IPS-18c (cell line): ENCODE measurements at regions not wholly inside any gene's neighbourhood (a gene's known extent, or its start where the extent isn't known, plus 50 kb on each side); places are given as distances from the start of the nearest gene placed in this dataset.
A peak's percentile ranks its signal among the peaks of the same experiment; 100 is the strongest.
"Not testable (repeated sequence)": the region's sequence is repeated elsewhere in the genome, so short reads cannot be mapped to it uniquely, and the experiment has no call there.

Experiments
- H3K4me3 ChIP-seq: 2 replicates; pipeline ENCODE4 v1.7.0; 2013; ENCODE audit warnings: low read depth, mild to moderate bottlenecking, low read length, moderate library complexity; ENCODE audit not compliant: insufficient read depth
- H3K9me3 ChIP-seq: one replicate; pipeline ENCODE4 v1.6.1; 2013; ENCODE audit warnings: mild to moderate bottlenecking, low read length, moderate library complexity; ENCODE audit not compliant: control insufficient read depth, insufficient read depth

GRCh38 chr7:50937727-50938126, 155.0 kb upstream of the GRB10 start:
- Histone ChIP-seq H3K4me3 (no peak overlapping the region), H3K9me3 (no peaks in the 10 kb centered on the region)

DNA sequence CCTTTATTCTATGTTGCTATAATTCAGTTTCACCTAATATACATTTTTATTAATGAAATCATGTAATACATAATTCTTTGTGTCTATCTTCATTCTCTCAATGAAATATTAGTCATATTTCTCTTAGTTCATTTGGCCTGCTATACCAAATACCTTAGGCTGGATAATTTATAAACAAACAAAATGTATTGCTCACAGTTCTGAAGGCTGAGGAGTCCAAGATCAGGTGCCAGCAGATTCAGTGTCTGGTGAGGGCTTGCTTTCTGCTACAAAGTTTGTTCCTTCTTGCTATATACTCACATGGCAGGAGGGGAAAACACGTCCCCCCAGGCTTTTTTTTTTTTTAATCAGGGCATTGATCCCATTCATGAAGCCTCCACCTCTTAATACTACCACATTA, 143.4 kb upstream of the GRB10 start:
- Histone ChIP-seq H3K9me3 (no peaks in the 10 kb centered on the region), H3K4me3 (no peak overlapping the region)

DNA sequence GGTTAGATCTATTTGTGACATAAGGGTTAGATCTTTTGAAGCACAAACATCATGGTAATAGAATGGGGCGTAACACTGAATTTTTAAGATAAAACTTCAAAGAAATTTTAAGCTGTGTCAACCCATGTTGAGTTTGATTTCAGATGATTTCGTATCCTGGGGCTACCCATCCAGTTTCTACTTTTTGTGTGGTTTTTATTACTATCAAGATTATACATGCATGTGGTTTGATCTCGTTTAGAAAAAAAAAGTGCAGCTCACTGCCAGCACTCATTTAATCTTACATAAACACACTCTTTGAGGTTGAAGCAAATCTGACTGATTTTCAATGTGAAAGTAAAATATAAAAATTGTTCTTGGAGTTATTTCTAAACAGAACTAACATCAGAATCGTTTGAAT, 140.8 kb upstream of the GRB10 start:
- H3K4me3 ChIP-seq: no peak overlapping the region
- H3K9me3 ChIP-seq: no peaks in the 10 kb centered on the region

- no peaks in the 10 kb centered on the region for H3K9me3 ChIP-seq
- H3K4me3 ChIP-seq: no peak overlapping the region
Measured at GRCh38 chr7:50921114-50921813, 138.6 kb upstream of the GRB10 start.

DNA sequence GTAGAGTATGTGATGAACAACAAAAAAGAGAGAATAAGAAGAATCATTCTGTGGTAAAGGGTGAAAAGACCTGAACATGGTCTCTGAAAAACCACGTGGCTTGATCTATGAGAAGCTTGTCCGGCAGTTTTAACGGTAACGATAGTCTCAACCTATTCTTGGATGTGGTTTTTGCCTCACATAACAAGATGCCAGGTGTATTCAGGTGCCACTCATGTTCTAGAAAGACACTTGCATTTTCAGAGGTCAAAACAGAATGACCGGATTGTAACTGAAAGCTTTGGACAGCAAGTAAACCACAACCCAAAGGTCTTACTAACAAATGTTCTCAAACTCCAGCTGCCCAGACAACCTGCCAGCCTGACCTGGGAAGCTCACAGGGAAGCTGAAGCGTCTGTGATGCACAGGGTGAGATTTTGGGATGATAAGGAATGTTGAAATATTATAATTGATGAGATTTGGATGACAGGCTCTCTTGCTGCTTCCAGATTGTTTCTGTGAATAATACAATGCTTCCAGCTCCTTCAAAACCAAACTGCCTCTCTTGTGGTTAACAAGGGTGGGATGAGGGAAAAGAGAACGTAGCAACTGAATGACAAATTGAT, 137.4 kb upstream of the GRB10 start:
- no peak overlapping the region for H3K4me3 ChIP-seq
- H3K9me3 ChIP-seq: no peaks in the 10 kb centered on the region

GRCh38 chr7:50915621-50916020, 132.9 kb upstream of the GRB10 start:
- H3K9me3 ChIP-seq: no peaks in the 10 kb centered on the region
- H3K4me3 ChIP-seq: no peak overlapping the region

DNA sequence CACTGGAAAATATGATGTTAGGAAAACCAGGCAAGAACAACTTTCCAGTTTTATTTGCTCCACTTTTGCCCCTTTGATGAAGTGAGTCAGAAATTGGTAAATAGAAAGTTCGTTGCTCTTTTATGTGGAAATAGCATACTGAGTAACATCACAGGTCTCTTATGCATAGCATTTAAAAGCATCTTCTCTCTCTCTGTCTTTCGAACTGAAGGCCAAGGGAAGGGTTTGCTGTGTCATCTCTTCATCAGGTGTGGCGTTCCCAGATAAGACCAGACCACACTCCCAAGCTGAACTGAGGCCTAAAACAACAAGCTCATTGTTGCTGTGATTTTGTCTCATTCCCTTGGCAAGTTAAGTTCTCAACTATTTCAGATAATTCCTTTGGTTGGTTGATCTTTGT, 131.8 kb upstream of the GRB10 start:
- no peaks in the 10 kb centered on the region for H3K9me3 ChIP-seq
- no peak overlapping the region for H3K4me3 ChIP-seq

- Histone ChIP-seq H3K9me3 (peaks cover 2% of the 10 kb centered on the region), H3K4me3 (no peak overlapping the region)
Measured at GRCh38 chr7:50908628-50909290, 126.1 kb upstream of the GRB10 start.

- not testable (repeated sequence) for H3K9me3 ChIP-seq, H3K4me3 ChIP-seq
Measured at GRCh38 chr7:50898604-50899477, 116.1 kb upstream of the GRB10 start.

GRCh38 chr7:50887061-50887460, 104.4 kb upstream of the GRB10 start:
- H3K9me3 ChIP-seq, H3K4me3 ChIP-seq: not testable (repeated sequence)

- no peak overlapping the region for H3K4me3 ChIP-seq
- no peaks in the 10 kb centered on the region for H3K9me3 ChIP-seq
Measured at GRCh38 chr7:50872437-50872836, 89.7 kb upstream of the GRB10 start.

DNA sequence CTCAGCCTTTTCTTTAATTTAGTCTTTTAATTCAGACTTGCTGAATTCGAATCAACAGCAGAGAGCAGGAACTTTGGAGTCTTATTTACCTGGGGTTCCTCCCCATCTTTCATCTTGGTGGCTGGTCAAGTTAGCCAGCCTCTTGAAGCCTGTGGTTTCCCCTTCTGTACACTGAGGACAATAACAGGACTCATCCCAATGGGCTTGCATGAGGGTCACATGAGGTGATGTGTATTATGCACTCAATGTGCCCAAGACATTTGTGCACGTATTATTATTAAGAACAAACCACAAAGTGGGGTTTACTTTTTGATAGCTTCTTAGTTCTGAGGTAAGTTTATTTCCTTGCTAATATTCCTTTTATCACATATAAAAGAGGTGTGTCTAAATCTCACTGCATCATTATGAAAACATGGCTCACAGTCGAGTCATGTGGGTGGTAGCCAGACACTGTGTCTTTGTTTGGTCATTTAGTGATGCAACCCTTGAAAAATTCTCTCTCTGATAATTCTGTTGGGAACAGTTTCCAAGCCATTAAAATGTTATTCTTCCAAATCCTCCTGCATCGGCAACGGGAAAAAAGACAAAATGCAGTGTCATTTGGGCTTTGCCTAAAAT, 86.5 kb upstream of the GRB10 start:
- H3K9me3 ChIP-seq: no peaks in the 10 kb centered on the region
- H3K4me3 ChIP-seq: no peak overlapping the region

- Histone ChIP-seq H3K4me3 (no peak overlapping the region), H3K9me3 (no peaks in the 10 kb centered on the region)
Measured at GRCh38 chr7:50868426-50869100, 85.9 kb upstream of the GRB10 start.

DNA sequence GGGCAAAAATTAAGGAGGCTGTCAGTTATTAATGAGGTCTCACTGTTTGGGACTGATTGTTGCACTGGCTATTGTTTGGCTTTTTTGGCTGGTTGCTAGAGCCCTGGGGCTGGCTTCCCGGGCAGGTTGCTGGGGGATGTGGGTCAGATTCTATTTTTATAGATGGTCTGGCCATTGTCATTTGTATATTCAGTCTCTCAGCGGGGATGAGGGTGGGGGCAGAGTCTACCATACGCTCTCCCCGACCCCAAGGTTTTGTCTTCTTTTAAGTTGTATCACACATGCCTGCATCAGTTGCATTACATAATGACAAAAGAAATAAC, 84.3 kb upstream of the GRB10 start:
- peak overlapping the region; percentile 25 for H3K4me3 ChIP-seq

GRCh38 chr7:50866343-50867033, 83.8 kb upstream of the GRB10 start:
- H3K4me3 ChIP-seq: peak overlapping the region; percentile 25
- no peaks in the 10 kb centered on the region for H3K9me3 ChIP-seq

More for the DNA sequence above, 84.3 kb upstream of the GRB10 start:
- H3K9me3 ChIP-seq: no peaks in the 10 kb centered on the region

- H3K9me3 ChIP-seq: no peaks in the 10 kb centered on the region
Measured at GRCh38 chr7:50865450-50865849, 82.8 kb upstream of the GRB10 start.

More at GRCh38 chr7:50865450-50865849, 82.8 kb upstream of the GRB10 start:
- H3K4me3 ChIP-seq: no peak overlapping the region
